ENCODE measurements at regions not wholly inside any gene's neighbourhood (a gene's known extent, or its start where the extent isn't known, plus 50 kb on each side); places are given as distances from the start of the nearest gene placed in this dataset.

GRCh38 chr2:17232776-17233556 lies 285.3 kb downstream of the RAD51AP2 start:
- TF ChIP-seq CTCF (IDR thresholded peaks at IDR 0.05) (no peak), POLR2A (IDR thresholded peaks at IDR 0.05) (no peak)
